K562 (cell line): ENCODE measurements at regions not wholly inside any gene's neighbourhood (a gene's known extent, or its start where the extent isn't known, plus 50 kb on each side); places are given as distances from the start of the nearest gene placed in this dataset.

Experiments
- ATAC-seq: fragments of 200-7000 bp; cut with Tn5 transposase; 3 replicates; pipeline ENCODE4 v1.9.1; 2020; ENCODE audit warnings: moderate library complexity
- BruUV-seq: library from RNA; stranded (reverse); fragments of 400-500 nt; replicated peaks from 2 replicates; lab custom pipeline; 2021; lab: Mats Ljungman, UMichigan
- CTCF ChIA-PET: fragments of 300-600 bp; formaldehyde crosslinking; extraction: SDS; loops from one replicate; lab custom pipeline; 2021; ENCODE audit warnings: low intra/inter-chr PET ratio; lab: Yijun Ruan, JAX
- POLR2A ChIA-PET: fragments of 300-600, 350-650 bp; sonication (Branson Sonifier 250); formaldehyde crosslinking; extraction: SDS; loops from one replicate; lab custom pipeline; 2021; ENCODE audit warnings: antibody characterized with exemption, inconsistent platforms; lab: Yijun Ruan, JAX
- DNase-seq, 4 experiments: peaks; one replicate each; pipeline versions ENCODE4 v3.0.0 to v3.0.0-alpha.2; 2011 to 2018; ENCODE audit warnings: low spot score in 3 of 4, mixed read lengths in 3 of 4; ENCODE audit errors: extremely low read depth in 1 of 4
- FAIRE-seq: peaks from 2 replicates; lab custom pipeline; 2011; peaks lifted over from hg19 to GRCh38; lab: Jason Lieb, UNC
- H2AFZ ChIP-seq: 2 replicates; pipeline ENCODE4 v1.6.0; 2011; ENCODE audit warnings: low read depth, low read length, control low read depth, inconsistent platforms
- H3K27ac ChIP-seq: fragments of 200-600 bp; 3 replicates; pipeline ENCODE4 v1.8.0; 2011; ENCODE audit warnings: low read depth, mild to moderate bottlenecking, control low read depth, inconsistent platforms, low read length, moderate library complexity, mixed read lengths; ENCODE audit errors: extremely low read depth
- H3K27me3 ChIP-seq, 2 experiments: fragments of 300-600 bp in 1 of 2; 2 replicates in 1 of 2; 3 replicates in 1 of 2; pipeline versions ENCODE4 v1.6.0 to v1.8.0; 2011; ENCODE audit warnings: inconsistent platforms in 2 of 2, low read length in 2 of 2, mild to moderate bottlenecking in 1 of 2, mixed read lengths in 1 of 2, moderate library complexity in 1 of 2; ENCODE audit not compliant: control insufficient read depth in 2 of 2, insufficient read depth in 2 of 2
- H3K36me3 ChIP-seq: fragments of 300-600 bp; 3 replicates; pipeline ENCODE4 v1.8.0; 2011; ENCODE audit warnings: mild to moderate bottlenecking, low read length, inconsistent platforms; ENCODE audit not compliant: control insufficient read depth, insufficient read depth
- H3K4me1 ChIP-seq, 2 experiments: fragments of 200-600 bp in 1 of 2; replicated peaks in 1 of 2; 2 replicates in 1 of 2; 3 replicates in 1 of 2; pipeline versions ENCODE4 v1.5.1 to v1.8.0; 2011; ENCODE audit warnings: inconsistent platforms in 2 of 2, low read length in 2 of 2, mild to moderate bottlenecking in 1 of 2, mixed read lengths in 1 of 2, moderate library complexity in 1 of 2; ENCODE audit not compliant: control insufficient read depth in 2 of 2, insufficient read depth in 2 of 2
- H3K4me2 ChIP-seq: 2 replicates; pipeline ENCODE4 v1.6.1; 2011; ENCODE audit warnings: low read length, control low read depth, inconsistent platforms, mixed read lengths; ENCODE audit not compliant: insufficient read depth
- H3K4me3 ChIP-seq: fragments of 200-600 bp; sonication (generic), shearing (Covaris generic); 2 replicates; pipeline ENCODE4 v1.5.1; 2016; ENCODE audit warnings: control low read depth, inconsistent platforms
- H3K79me2 ChIP-seq: fragments of 200-600 bp; 3 replicates; pipeline ENCODE4 v1.8.0; 2011; ENCODE audit warnings: low read length, inconsistent platforms; ENCODE audit not compliant: control insufficient read depth, insufficient read depth
- H3K9ac ChIP-seq, 2 experiments: 2 replicates each; pipeline versions ENCODE4 v1.6.0 to v1.6.1; 2011; ENCODE audit warnings: low read depth in 2 of 2, low read length in 2 of 2, control low read depth in 1 of 2, inconsistent platforms in 1 of 2, mild to moderate bottlenecking in 1 of 2, mixed read lengths in 1 of 2; ENCODE audit not compliant: insufficient read depth in 1 of 2
- H3K9me1 ChIP-seq: one replicate; pipeline ENCODE4 v1.6.0; 2011; ENCODE audit warnings: inconsistent platforms, mild to moderate bottlenecking, low read length, moderate library complexity; ENCODE audit not compliant: control insufficient read depth, insufficient read depth
- H3K9me3 ChIP-seq: replicated peaks from 2 replicates; pipeline ENCODE4 v1.5.1; 2011; ENCODE audit warnings: low read depth, low read length, inconsistent platforms; ENCODE audit not compliant: control insufficient read depth, insufficient read depth
- H4K20me1 ChIP-seq: replicated peaks from 2 replicates; pipeline ENCODE4 v1.6.1; 2011; ENCODE audit warnings: low read length, inconsistent platforms, mixed read lengths; ENCODE audit not compliant: control insufficient read depth, insufficient read depth
- BHLHE40 ChIP-seq: IDR thresholded peaks from 2 replicates; pipeline ENCODE4 v1.6.1; 2011; ENCODE audit warnings: low read length, improper control_type of control experiment
- GATA2 ChIP-seq: sonication (generic); formaldehyde crosslinking; IDR thresholded peaks from 2 replicates; pipeline ENCODE4 v1.4.0; 2020; ENCODE audit warnings: mild to moderate bottlenecking, missing genetic modification reagents
- JUNB ChIP-seq: fragments of 450-650 bp; formaldehyde crosslinking; conservative IDR thresholded peaks from 2 replicates; pipeline ENCODE4 v1.4.0; 2020; ENCODE audit warnings: mild to moderate bottlenecking
- MTF1 ChIP-seq: fragments of 250-450 bp; sonication (Bioruptor Pico); IDR thresholded peaks from 2 replicates; pipeline ENCODE4 v1.9.0; 2021; ENCODE audit warnings: moderate library complexity, mild to moderate bottlenecking, inconsistent platforms, borderline replicate concordance
- NR1H2 ChIP-seq: sonication (generic); formaldehyde crosslinking; IDR thresholded peaks from 2 replicates; pipeline ENCODE4 v1.4.0; 2020; ENCODE audit warnings: mild to moderate bottlenecking, missing genetic modification reagents
- STAT5A ChIP-seq: IDR thresholded peaks from 2 replicates; pipeline ENCODE4 v1.6.1; 2012; ENCODE audit warnings: low read length, inconsistent platforms, borderline replicate concordance
- ZFP36 ChIP-seq: fragments of 150-350 bp; IDR thresholded peaks from 2 replicates; pipeline ENCODE4 v1.6.1; 2018; ENCODE audit warnings: low read length, low read depth; ENCODE audit not compliant: partially characterized antibody
- ZNF133 ChIP-seq: fragments of 250-450 bp; sonication (Bioruptor Pico); IDR thresholded peaks from 2 replicates; pipeline ENCODE4 v1.4.0; 2020; ENCODE audit warnings: mild to moderate bottlenecking
- ZNF696 ChIP-seq: fragments of 250-450 bp; sonication (Bioruptor Pico); conservative IDR thresholded peaks from 2 replicates; pipeline ENCODE4 v1.4.0; 2020; ENCODE audit warnings: mild to moderate bottlenecking, moderate library complexity
- in situ Hi-C: fragments of 300-500 bp; cut with MboI; formaldehyde crosslinking; loops from 4 replicates; pipeline ENCODE4 v1.15.0; 2018; ENCODE audit warnings: inconsistent platforms, mixed read lengths
- intact Hi-C: fragments of 100-400 bp; cut with micrococcal nuclease; formaldehyde crosslinking; loops from 2 replicates; pipeline ENCODE4 v1.14.2; 2022
- TF ChIP-seq, protein P1 (sequence below): fragments of 250-450 bp; sonication (Bioruptor Pico); IDR thresholded peaks from 2 replicates; pipeline ENCODE4 v1.5.0; 2020; ENCODE audit warnings: mild to moderate bottlenecking, borderline replicate concordance
- TF ChIP-seq, protein P2 (sequence below): fragments of 250-450 bp; sonication (Bioruptor Pico); IDR thresholded peaks from 2 replicates; pipeline ENCODE4 v1.6.1; 2021; ENCODE audit warnings: mild to moderate bottlenecking
- TF ChIP-seq, protein P3 (sequence below): fragments of 450-650 bp; IDR thresholded peaks from 2 replicates; pipeline ENCODE4 v1.7.1; 2018; ENCODE audit warnings: mild to moderate bottlenecking, low read depth; ENCODE audit not compliant: partially characterized antibody

DNA sequence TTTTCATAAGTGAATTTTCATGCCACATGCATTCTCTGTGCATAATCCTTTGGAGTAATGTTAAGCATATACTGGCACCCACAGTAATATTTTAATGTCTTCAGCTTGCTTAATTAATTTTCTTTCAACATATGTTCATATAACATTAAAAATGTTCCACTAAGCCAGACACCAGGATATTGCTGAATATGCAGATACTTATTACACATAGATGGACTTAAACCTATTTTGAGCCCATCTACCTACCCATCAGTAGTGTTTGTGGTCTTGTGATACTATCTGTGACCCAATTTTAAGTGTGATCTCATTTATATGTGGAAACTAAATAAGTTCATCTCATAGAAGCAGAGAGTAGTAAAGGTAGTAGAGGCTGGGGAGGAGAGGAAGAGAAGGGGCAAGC is 379.5 kb upstream of the JAG1 start:
- ChIA-PET POLR2A (no interaction called here), CTCF (no interaction called here)
- Histone ChIP-seq H3K4me2 (no peak overlapping the region), H3K27me3 (no peaks in the 10 kb centered on the region), H2AFZ (no peak overlapping the region), H3K9ac (no peak overlapping the region), H3K4me1 (no peaks in the 10 kb centered on the region), H3K9me3 (no peaks in the 10 kb centered on the region), H3K9me1 (no peaks in the 10 kb centered on the region), H3K36me3 (no peaks in the 10 kb centered on the region), H3K79me2 (no peaks in the 10 kb centered on the region), H4K20me1 (no peaks in the 10 kb centered on the region), H3K27ac (no peak overlapping the region), H3K4me3 (no peak overlapping the region)
- DNase-seq (no peak), ATAC-seq (no peak), FAIRE-seq (no peak)
- BruUV-seq = no TSS peak
- in situ Hi-C loops (no loop called here), intact Hi-C loops (no loop called here)
- TF ChIP-seq GATA2 (CRISPR knock-in tag) (no peak), ZNF133 (CRISPR knock-in tag) (no peak), NR1H2 (CRISPR knock-in tag) (no peak), STAT5A (no peak), ZNF696 (no peak), MTF1 (CRISPR knock-in tag) (no peak), JUNB (CRISPR knock-in tag) (no peak), ZFP36 (no peak), BHLHE40 (no peak)
- TF ChIP-seq, protein P1, sequence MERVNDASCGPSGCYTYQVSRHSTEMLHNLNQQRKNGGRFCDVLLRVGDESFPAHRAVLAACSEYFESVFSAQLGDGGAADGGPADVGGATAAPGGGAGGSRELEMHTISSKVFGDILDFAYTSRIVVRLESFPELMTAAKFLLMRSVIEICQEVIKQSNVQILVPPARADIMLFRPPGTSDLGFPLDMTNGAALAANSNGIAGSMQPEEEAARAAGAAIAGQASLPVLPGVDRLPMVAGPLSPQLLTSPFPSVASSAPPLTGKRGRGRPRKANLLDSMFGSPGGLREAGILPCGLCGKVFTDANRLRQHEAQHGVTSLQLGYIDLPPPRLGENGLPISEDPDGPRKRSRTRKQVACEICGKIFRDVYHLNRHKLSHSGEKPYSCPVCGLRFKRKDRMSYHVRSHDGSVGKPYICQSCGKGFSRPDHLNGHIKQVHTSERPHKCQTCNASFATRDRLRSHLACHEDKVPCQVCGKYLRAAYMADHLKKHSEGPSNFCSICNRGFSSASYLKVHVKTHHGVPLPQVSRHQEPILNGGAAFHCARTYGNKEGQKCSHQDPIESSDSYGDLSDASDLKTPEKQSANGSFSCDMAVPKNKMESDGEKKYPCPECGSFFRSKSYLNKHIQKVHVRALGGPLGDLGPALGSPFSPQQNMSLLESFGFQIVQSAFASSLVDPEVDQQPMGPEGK (CRISPR knock-in tag) = no peak
- TF ChIP-seq, protein P2, sequence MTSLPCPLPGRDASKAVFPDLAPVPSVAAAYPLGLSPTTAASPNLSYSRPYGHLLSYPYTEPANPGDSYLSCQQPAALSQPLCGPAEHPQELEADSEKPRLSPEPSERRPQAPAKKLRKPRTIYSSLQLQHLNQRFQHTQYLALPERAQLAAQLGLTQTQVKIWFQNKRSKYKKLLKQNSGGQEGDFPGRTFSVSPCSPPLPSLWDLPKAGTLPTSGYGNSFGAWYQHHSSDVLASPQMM (CRISPR knock-in tag) = no peak
- TF ChIP-seq, protein P3, sequence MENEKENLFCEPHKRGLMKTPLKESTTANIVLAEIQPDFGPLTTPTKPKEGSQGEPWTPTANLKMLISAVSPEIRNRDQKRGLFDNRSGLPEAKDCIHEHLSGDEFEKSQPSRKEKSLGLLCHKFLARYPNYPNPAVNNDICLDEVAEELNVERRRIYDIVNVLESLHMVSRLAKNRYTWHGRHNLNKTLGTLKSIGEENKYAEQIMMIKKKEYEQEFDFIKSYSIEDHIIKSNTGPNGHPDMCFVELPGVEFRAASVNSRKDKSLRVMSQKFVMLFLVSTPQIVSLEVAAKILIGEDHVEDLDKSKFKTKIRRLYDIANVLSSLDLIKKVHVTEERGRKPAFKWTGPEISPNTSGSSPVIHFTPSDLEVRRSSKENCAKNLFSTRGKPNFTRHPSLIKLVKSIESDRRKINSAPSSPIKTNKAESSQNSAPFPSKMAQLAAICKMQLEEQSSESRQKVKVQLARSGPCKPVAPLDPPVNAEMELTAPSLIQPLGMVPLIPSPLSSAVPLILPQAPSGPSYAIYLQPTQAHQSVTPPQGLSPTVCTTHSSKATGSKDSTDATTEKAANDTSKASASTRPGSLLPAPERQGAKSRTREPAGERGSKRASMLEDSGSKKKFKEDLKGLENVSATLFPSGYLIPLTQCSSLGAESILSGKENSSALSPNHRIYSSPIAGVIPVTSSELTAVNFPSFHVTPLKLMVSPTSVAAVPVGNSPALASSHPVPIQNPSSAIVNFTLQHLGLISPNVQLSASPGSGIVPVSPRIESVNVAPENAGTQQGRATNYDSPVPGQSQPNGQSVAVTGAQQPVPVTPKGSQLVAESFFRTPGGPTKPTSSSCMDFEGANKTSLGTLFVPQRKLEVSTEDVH = no peak
